Testis (tissue), 2 donors: ENCODE measurements at regions not wholly inside any gene's neighbourhood (a gene's known extent, or its start where the extent isn't known, plus 50 kb on each side); places are given as distances from the start of the nearest gene placed in this dataset.
"Not testable (repeated sequence)": the region's sequence is repeated elsewhere in the genome, so short reads cannot be mapped to it uniquely, and the experiment has no call there.

Experiments used
- DNase-seq: peaks from one replicate; pipeline ENCODE4 v3.0.0-alpha.2; 2019
- H3K27ac ChIP-seq, 2 donors: fragments of 200-600 bp; sonication (generic); one replicate each; pipeline ENCODE4 v1.5.1; 2019
- H3K27me3 ChIP-seq: fragments of 200-600 bp; sonication (generic); one replicate; pipeline ENCODE4 v1.5.1; 2019
- H3K36me3 ChIP-seq: fragments of 200-600 bp; sonication (generic); one replicate; pipeline ENCODE4 v1.5.1; 2017; ENCODE audit warnings: low read depth; ENCODE audit errors: missing control alignments
- H3K4me1 ChIP-seq: fragments of 200-600 bp; sonication (generic); one replicate; pipeline ENCODE4 v1.5.1; 2019
- H3K4me3 ChIP-seq, 2 donors: fragments of 200-600 bp; sonication (generic); one replicate each; pipeline ENCODE4 v1.5.1; 2017 to 2019
- H3K9me3 ChIP-seq: fragments of 200-600 bp; sonication (generic); one replicate; pipeline ENCODE4 v1.5.1; 2017
- POLR2A ChIP-seq: fragments of 450-650 bp; IDR thresholded peaks from one replicate; pipeline ENCODE4 v1.6.1; 2017; ENCODE audit warnings: antibody characterized with exemption, mild to moderate bottlenecking, moderate library complexity
- WGBS, 2 donors: methylation state at CpG; one replicate each; pipeline ENCODE4 v1.1.5; 2018; 5-methylcytosine and 5-hydroxymethylcytosine counted together
- intact Hi-C: fragments of 100-400 bp; cut with DNase I; formaldehyde crosslinking; loops from one replicate; pipeline ENCODE4 v1.15.1; 2023; ENCODE audit warnings: low total_unique reads
- TF ChIP-seq, protein P1 (sequence below), 3 experiments: fragments of 450-650 bp in 2 of 3; fragments of 200-600 bp in 1 of 3; sonication (generic) in 1 of 3; IDR thresholded peaks; one replicate each; pipeline ENCODE4 v1.5.1; 2016 to 2019; ENCODE audit warnings: antibody characterized with exemption in 3 of 3, mild to moderate bottlenecking in 2 of 3, moderate library complexity in 1 of 3

DNA sequence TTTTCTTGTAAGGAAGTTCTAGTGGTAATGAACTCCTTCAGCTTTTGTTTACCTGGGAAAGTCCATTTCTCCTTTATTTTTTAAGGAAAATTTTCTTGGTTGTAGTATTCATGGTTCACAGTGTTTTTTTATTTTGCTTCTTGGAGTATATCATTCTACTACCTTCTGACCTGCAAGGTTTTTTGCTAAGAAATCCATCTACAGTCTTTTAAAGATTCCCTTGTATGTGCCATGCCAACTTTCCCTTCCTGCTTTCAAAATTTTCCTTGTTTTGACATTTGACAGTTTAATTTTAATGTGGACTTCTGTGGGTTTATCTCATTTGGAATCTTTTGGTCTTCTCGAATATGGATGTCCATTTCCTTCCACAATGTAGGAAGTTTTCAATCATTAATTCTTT is 855.6 kb downstream of the TBC1D32 start:
- TF ChIP-seq, protein P1, sequence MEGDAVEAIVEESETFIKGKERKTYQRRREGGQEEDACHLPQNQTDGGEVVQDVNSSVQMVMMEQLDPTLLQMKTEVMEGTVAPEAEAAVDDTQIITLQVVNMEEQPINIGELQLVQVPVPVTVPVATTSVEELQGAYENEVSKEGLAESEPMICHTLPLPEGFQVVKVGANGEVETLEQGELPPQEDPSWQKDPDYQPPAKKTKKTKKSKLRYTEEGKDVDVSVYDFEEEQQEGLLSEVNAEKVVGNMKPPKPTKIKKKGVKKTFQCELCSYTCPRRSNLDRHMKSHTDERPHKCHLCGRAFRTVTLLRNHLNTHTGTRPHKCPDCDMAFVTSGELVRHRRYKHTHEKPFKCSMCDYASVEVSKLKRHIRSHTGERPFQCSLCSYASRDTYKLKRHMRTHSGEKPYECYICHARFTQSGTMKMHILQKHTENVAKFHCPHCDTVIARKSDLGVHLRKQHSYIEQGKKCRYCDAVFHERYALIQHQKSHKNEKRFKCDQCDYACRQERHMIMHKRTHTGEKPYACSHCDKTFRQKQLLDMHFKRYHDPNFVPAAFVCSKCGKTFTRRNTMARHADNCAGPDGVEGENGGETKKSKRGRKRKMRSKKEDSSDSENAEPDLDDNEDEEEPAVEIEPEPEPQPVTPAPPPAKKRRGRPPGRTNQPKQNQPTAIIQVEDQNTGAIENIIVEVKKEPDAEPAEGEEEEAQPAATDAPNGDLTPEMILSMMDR (IDR thresholded peaks at IDR 0.05) = no peak
- no peak for TF ChIP-seq POLR2A
- no peaks in the 10 kb centered on the region for H3K9me3 ChIP-seq
- WGBS, 2 donors = 26 to 70% methylated on average over 1 of the region's 1 CpG
- no peak overlapping the region for H3K4me3 ChIP-seq
- intact Hi-C loops = no loop called here
- no peaks in the 10 kb centered on the region for H3K4me1 ChIP-seq
- H3K27me3 ChIP-seq = no peaks in the 10 kb centered on the region
- no peak overlapping the region for H3K27ac ChIP-seq
- no peaks in the 10 kb centered on the region for H3K36me3 ChIP-seq
- DNase-seq = no peak

DNA sequence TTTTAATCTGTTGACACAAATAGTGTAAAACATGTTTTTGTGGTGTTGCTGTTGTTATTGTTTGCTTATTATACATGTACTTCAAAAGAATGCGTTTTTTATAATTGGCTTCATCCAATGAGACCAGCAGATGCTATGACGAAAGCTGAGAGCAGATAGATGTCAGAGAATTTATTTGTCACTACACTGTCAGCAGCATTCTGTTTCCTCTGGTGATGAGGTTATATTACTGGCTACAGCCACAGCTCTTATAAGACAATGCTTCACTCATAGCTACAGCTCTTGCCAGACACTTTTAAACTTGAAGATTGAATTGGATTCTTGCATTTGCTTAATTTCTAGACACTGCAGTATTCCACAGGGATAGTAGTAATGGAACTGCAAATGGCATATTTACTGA is 860.5 kb downstream of the TBC1D32 start:
- H3K27ac ChIP-seq = no peak overlapping the region
- no peaks in the 10 kb centered on the region for H3K9me3 ChIP-seq
- H3K36me3 ChIP-seq = no peaks in the 10 kb centered on the region
- H3K27me3 ChIP-seq = no peaks in the 10 kb centered on the region
- H3K4me3 ChIP-seq = no peak overlapping the region
- 69 to 83% methylated on average over 2 of the region's 2 CpGs for WGBS, 2 donors
- DNase-seq = no peak
- intact Hi-C loops = no loop called here
- no peak for TF ChIP-seq POLR2A
- TF ChIP-seq, protein P1 (IDR thresholded peaks at IDR 0.05) = no peak
- H3K4me1 ChIP-seq = no peaks in the 10 kb centered on the region

DNA sequence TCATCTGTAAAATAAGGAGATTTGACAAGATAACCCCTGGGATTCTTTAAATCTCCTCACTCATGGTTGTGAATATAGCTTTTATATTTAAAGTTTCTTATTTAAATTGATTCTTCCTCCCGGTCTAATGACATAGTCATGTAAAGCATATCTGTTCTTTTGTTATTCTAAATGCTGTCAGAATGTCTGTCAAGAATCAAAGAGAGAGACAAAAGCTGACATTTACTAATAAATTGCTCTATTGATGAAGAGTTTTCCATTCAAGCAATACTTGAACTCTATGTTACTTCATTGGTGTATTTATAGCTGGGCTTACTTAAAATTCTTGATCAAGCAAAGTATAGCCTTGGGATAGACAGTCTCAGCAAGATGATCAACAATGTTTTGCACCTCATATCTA is 865.8 kb downstream of the TBC1D32 start:
- H3K9me3 ChIP-seq = no peaks in the 10 kb centered on the region
- intact Hi-C loops = no loop called here
- DNase-seq = no peak
- 78 to 80% methylated on average over 1 of the region's 1 CpG for WGBS, 2 donors
- H3K36me3 ChIP-seq = no peaks in the 10 kb centered on the region
- H3K27ac ChIP-seq = no peak overlapping the region
- no peaks in the 10 kb centered on the region for H3K27me3 ChIP-seq
- TF ChIP-seq, protein P1 (IDR thresholded peaks at IDR 0.05) = no peak
- TF ChIP-seq POLR2A = no peak
- no peaks in the 10 kb centered on the region for H3K4me1 ChIP-seq
- no peak overlapping the region for H3K4me3 ChIP-seq

DNA sequence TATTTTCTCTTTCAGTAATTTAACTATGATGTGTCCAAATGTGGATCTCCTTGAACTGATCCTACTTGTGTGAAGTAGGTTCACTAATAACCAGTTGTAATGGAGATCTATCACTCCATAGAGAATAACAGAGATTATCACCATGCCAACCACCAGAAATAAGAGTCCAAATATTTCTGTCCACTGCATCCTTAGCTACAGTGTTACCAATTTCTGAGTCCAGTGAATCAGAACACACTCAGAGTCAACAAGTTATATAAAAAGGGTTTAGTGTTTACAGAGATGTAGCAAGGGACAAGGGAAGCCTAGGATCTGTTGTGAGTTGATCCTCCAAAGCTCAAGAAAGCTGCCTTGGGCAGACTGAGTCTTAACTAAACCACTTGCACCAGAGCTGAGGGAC is 882.8 kb downstream of the TBC1D32 start:
- Histone ChIP-seq H3K27me3 (no peaks in the 10 kb centered on the region), H3K4me3 (no peak overlapping the region), H3K27ac (peak overlapping the region; percentile 57 to 74), H3K9me3 (no peaks in the 10 kb centered on the region), H3K36me3 (no peaks in the 10 kb centered on the region), H3K4me1 (no peaks in the 10 kb centered on the region)
- DNase-seq = peak; percentile 15
- no peak for TF ChIP-seq POLR2A
- TF ChIP-seq, protein P1 (IDR thresholded peaks at IDR 0.05) = no peak
- intact Hi-C loops = no loop called here

DNA sequence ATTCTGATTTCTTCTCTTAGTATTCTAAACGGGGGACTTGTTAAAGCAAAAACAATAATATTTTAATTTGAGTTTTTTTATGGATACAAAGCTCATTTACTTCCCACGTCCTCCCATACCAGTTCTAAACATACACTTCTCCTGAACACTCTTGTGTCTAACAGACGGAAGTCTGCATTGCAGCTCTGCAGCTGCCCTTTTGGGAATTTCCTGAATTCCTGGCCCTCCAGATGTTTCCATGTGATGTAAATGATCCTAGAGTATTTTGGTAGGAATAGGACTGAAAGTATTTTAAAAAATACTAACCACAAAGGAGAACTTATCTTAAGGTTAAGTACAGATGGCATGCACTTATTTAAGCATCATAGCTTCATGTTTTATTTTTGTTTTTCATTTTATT is 886.7 kb downstream of the TBC1D32 start:
- intact Hi-C loops = no loop called here
- WGBS, 2 donors = 29 to 35% methylated on average over 3 of the region's 3 CpGs
- H3K9me3 ChIP-seq = no peaks in the 10 kb centered on the region
- H3K27me3 ChIP-seq = no peaks in the 10 kb centered on the region
- no peaks in the 10 kb centered on the region for H3K36me3 ChIP-seq
- H3K27ac ChIP-seq = no peak overlapping the region
- no peak for DNase-seq
- H3K4me3 ChIP-seq = no peak overlapping the region
- H3K4me1 ChIP-seq = no peaks in the 10 kb centered on the region
- TF ChIP-seq, protein P1 (IDR thresholded peaks at IDR 0.05) = no peak
- TF ChIP-seq POLR2A = no peak

DNA sequence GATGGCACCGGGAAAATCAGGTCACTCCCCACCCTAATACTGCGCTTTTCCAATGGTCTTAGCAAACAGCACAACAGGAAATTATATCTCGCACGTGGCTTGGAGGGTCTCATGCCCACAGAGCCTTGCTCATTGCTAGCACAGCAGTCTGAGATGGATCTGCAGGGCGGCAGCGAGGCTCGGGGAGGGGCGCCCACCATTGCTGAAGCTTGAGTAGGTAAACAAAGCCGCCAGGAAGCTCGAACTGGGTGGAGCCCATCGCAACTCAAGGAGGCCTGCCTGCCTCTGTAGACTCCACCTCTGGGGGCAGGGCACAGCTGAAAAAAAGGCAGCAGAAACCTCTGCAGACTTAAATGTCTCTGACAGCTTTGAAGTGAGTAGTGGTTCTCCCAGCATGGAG is 901.4 kb downstream of the TBC1D32 start:
- H3K27ac ChIP-seq, H3K36me3 ChIP-seq, H3K27me3 ChIP-seq, H3K9me3 ChIP-seq, H3K4me1 ChIP-seq, H3K4me3 ChIP-seq, intact Hi-C loops, DNase-seq: not testable (repeated sequence)
- WGBS, 2 donors = 75 to 90% methylated on average over 9 to 11 of the region's 11 CpGs
